Cardiac muscle cell (in vitro differentiated cells and primary cell): ENCODE measurements at regions not wholly inside any gene's neighbourhood (a gene's known extent, or its start where the extent isn't known, plus 50 kb on each side); places are given as distances from the start of the nearest gene placed in this dataset.

Source experiments
- DNase-seq, 2 donors: peaks; one replicate each; pipeline versions ENCODE4 v3.0.0 to v3.0.0-alpha.2; 2010 to 2017; ENCODE audit warnings: low read depth in 1 of 2, low spot score in 1 of 2
- H3K27ac ChIP-seq: fragments of 200-600 bp; sonication (generic); 2 replicates; pipeline ENCODE4 v1.5.1; 2016
- H3K27me3 ChIP-seq: fragments of 200-600 bp; sonication (generic); 2 replicates; pipeline ENCODE4 v1.6.0; 2016; ENCODE audit warnings: control low read depth
- H3K36me3 ChIP-seq: fragments of 200-600 bp; sonication (generic); 2 replicates; pipeline ENCODE4 v1.5.1; 2016; ENCODE audit warnings: control low read depth
- H3K4me1 ChIP-seq: fragments of 200-600 bp; sonication (generic); 2 replicates; pipeline ENCODE4 v1.8.1; 2017; ENCODE audit warnings: low read depth, mild to moderate bottlenecking, mixed run types
- H3K4me3 ChIP-seq: fragments of 200-600 bp; sonication (generic); 2 replicates; pipeline ENCODE4 v1.5.1; 2016; ENCODE audit warnings: mild to moderate bottlenecking
- H3K9me3 ChIP-seq: fragments of 200-600 bp; sonication (generic); 2 replicates; pipeline ENCODE4 v1.5.1; 2017; ENCODE audit warnings: low read depth, mild to moderate bottlenecking, control low read depth
- TF ChIP-seq, protein P1 (sequence below): IDR thresholded peaks from 2 replicates; pipeline ENCODE4 v1.5.1; 2012; ENCODE audit warnings: low read depth, mild to moderate bottlenecking, low read length

DNA sequence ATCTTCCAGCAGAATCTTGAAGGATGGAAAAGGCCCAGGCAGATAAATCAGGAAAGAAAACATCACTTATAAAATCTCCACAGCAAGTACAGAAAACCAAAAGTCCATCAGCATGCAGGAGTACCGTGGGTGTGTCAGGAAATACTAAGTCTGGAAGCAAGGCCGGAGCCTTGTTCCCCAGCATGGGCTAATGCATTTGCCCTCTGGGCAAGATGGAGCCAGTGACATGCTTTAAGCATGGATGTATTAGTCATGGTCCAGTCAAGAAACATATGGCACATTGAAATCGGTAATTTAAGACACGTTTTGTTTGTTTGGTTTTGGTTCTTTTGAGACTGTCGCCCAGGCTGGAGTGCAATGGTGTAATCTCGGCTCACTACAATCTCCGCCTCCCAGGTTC lies 506.0 kb upstream of the JARID2 start:
- TF ChIP-seq, protein P1, sequence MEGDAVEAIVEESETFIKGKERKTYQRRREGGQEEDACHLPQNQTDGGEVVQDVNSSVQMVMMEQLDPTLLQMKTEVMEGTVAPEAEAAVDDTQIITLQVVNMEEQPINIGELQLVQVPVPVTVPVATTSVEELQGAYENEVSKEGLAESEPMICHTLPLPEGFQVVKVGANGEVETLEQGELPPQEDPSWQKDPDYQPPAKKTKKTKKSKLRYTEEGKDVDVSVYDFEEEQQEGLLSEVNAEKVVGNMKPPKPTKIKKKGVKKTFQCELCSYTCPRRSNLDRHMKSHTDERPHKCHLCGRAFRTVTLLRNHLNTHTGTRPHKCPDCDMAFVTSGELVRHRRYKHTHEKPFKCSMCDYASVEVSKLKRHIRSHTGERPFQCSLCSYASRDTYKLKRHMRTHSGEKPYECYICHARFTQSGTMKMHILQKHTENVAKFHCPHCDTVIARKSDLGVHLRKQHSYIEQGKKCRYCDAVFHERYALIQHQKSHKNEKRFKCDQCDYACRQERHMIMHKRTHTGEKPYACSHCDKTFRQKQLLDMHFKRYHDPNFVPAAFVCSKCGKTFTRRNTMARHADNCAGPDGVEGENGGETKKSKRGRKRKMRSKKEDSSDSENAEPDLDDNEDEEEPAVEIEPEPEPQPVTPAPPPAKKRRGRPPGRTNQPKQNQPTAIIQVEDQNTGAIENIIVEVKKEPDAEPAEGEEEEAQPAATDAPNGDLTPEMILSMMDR = no peak
- Histone ChIP-seq H3K36me3 (no peaks in the 10 kb centered on the region), H3K27ac (no peak overlapping the region), H3K4me3 (no peak overlapping the region), H3K4me1 (no peaks in the 10 kb centered on the region), H3K27me3 (no peaks in the 10 kb centered on the region), H3K9me3 (no peaks in the 10 kb centered on the region)
- DNase-seq = no peak

GRCh38 chr6:14742171-14742570 lies 503.7 kb upstream of the JARID2 start:
- H3K9me3 ChIP-seq = no peaks in the 10 kb centered on the region
- no peak overlapping the region for H3K27ac ChIP-seq
- DNase-seq = no peak
- no peaks in the 10 kb centered on the region for H3K36me3 ChIP-seq
- no peaks in the 10 kb centered on the region for H3K4me1 ChIP-seq
- TF ChIP-seq, protein P1 = no peak
- no peaks in the 10 kb centered on the region for H3K27me3 ChIP-seq
- no peak overlapping the region for H3K4me3 ChIP-seq

GRCh38 chr6:14742680-14743079 lies 503.2 kb upstream of the JARID2 start:
- H3K36me3 ChIP-seq = no peaks in the 10 kb centered on the region
- H3K9me3 ChIP-seq = no peaks in the 10 kb centered on the region
- no peak overlapping the region for H3K4me3 ChIP-seq
- H3K27me3 ChIP-seq = no peaks in the 10 kb centered on the region
- TF ChIP-seq, protein P1 = no peak
- H3K27ac ChIP-seq = no peak overlapping the region
- DNase-seq = no peak
- no peaks in the 10 kb centered on the region for H3K4me1 ChIP-seq

- Histone ChIP-seq H3K27me3 (no peaks in the 10 kb centered on the region), H3K36me3 (no peaks in the 10 kb centered on the region), H3K27ac (no peak overlapping the region), H3K9me3 (no peaks in the 10 kb centered on the region), H3K4me3 (no peak overlapping the region), H3K4me1 (no peaks in the 10 kb centered on the region)
- TF ChIP-seq, protein P1 = no peak
- no peak for DNase-seq
These were observed 502.8 kb upstream of the JARID2 start for GRCh38 chr6:14743144-14743473.

DNA sequence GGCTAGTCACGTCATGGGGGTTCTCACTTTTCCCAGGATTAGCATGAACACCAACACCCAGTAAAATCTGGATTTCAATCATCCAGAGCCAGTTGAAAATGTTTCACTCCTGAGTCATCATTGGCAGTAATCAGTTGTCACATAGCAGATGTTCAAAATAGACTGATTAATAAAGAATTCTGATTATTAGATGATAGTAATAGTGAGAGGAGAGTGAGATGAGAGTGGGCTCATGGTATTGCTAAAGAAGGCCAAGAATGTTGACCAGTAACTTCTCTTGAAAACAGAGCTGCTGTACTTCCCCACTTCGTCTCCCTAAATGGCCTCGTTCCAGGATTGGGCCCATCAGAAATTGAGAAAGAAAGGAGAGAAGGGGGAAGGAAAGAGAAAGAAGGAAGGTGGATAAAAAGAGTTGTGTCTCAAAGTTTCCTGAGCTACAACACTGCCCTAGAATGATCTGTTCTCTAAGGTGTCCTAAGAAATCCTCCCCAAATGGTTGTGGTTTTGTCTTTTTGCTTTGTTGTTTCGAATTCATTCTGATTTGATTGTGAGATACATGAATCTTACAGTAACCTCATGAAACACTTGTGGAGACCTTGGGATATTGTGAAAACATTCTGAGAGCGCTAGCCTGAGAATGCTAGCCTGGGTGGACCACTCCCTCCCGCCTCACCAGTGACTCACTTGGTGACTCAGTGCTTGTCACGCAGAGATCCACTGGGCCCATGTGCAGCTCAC lies 502.2 kb upstream of the JARID2 start:
- H3K9me3 ChIP-seq = no peaks in the 10 kb centered on the region
- DNase-seq = peak in 1 of 2 donors; percentile 90
- no peaks in the 10 kb centered on the region for H3K27me3 ChIP-seq
- H3K4me1 ChIP-seq = no peaks in the 10 kb centered on the region
- no peaks in the 10 kb centered on the region for H3K36me3 ChIP-seq
- TF ChIP-seq, protein P1 = no peak
- no peak overlapping the region for H3K27ac ChIP-seq
- H3K4me3 ChIP-seq = no peak overlapping the region
